GM19351 (cell line): ENCODE measurements at regions not wholly inside any gene's neighbourhood (a gene's known extent, or its start where the extent isn't known, plus 50 kb on each side); places are given as distances from the start of the nearest gene placed in this dataset.

ENCODE experiments used
- ATAC-seq: cut with Tn5 transposase; IDR thresholded peaks from one replicate; pipeline ENCODE4 v1.9.1; 2021; ENCODE audit warnings: mild to moderate bottlenecking, moderate library complexity; ENCODE audit not compliant: unreplicated experiment

GRCh38 chr13:34294483-34295129, 476.7 kb downstream of the RFC3 start:
- ATAC-seq = no peak

- ATAC-seq = no peak
Measured at GRCh38 chr13:34300559-34300958, 482.6 kb downstream of the RFC3 start.

- ATAC-seq = no peak
Measured at GRCh38 chr13:34302596-34302995, 484.6 kb downstream of the RFC3 start.

GRCh38 chr13:34303346-34303745, 485.4 kb downstream of the RFC3 start:
- no peak for ATAC-seq

GRCh38 chr13:34307607-34308006, 489.7 kb downstream of the RFC3 start:
- no peak for ATAC-seq

- no peak for ATAC-seq
Measured at GRCh38 chr13:34308725-34309124, 490.8 kb downstream of the RFC3 start.

- no peak for ATAC-seq
Measured at GRCh38 chr13:34310539-34310938, 492.6 kb downstream of the RFC3 start.

- no peak for ATAC-seq
Measured at GRCh38 chr13:34311251-34311650, 493.3 kb downstream of the RFC3 start.

GRCh38 chr13:34312578-34312977, 494.6 kb downstream of the RFC3 start:
- no peak for ATAC-seq

GRCh38 chr13:34320084-34320483, 502.1 kb downstream of the RFC3 start:
- no peak for ATAC-seq

- ATAC-seq = no peak
Measured at GRCh38 chr13:34322014-34322742, 504.2 kb downstream of the RFC3 start.

- no peak for ATAC-seq
Measured at GRCh38 chr13:34322743-34323074, 504.8 kb downstream of the RFC3 start.

- ATAC-seq = no peak
Measured at GRCh38 chr13:34335014-34336007, 517.4 kb downstream of the RFC3 start.

GRCh38 chr13:34338102-34338501, 520.2 kb downstream of the RFC3 start:
- no peak for ATAC-seq

- no peak for ATAC-seq
Measured at GRCh38 chr13:34340534-34340933, 522.6 kb downstream of the RFC3 start.

GRCh38 chr13:34343413-34343940, 525.5 kb downstream of the RFC3 start:
- ATAC-seq = no peak

- no peak for ATAC-seq
Measured at GRCh38 chr13:34344816-34345215, 526.9 kb downstream of the RFC3 start.

- no peak for ATAC-seq
Measured at GRCh38 chr13:34345258-34345965, 527.5 kb downstream of the RFC3 start.

- ATAC-seq = no peak
Measured at GRCh38 chr13:34346626-34347025, 528.7 kb downstream of the RFC3 start.

GRCh38 chr13:34347784-34348573, 530.0 kb downstream of the RFC3 start:
- no peak for ATAC-seq
